Testis (tissue), 2 donors: ENCODE measurements at regions not wholly inside any gene's neighbourhood (a gene's known extent, or its start where the extent isn't known, plus 50 kb on each side); places are given as distances from the start of the nearest gene placed in this dataset.

Source experiments
- DNase-seq: peaks from one replicate; pipeline ENCODE4 v3.0.0-alpha.2; 2019
- H3K27ac ChIP-seq, 2 donors: fragments of 200-600 bp; sonication (generic); one replicate each; pipeline ENCODE4 v1.5.1; 2019
- H3K27me3 ChIP-seq: fragments of 200-600 bp; sonication (generic); one replicate; pipeline ENCODE4 v1.5.1; 2019
- H3K36me3 ChIP-seq: fragments of 200-600 bp; sonication (generic); one replicate; pipeline ENCODE4 v1.5.1; 2017; ENCODE audit warnings: low read depth; ENCODE audit errors: missing control alignments
- H3K4me1 ChIP-seq: fragments of 200-600 bp; sonication (generic); one replicate; pipeline ENCODE4 v1.5.1; 2019
- H3K4me3 ChIP-seq, 2 donors: fragments of 200-600 bp; sonication (generic); one replicate each; pipeline ENCODE4 v1.5.1; 2017 to 2019
- H3K9me3 ChIP-seq: fragments of 200-600 bp; sonication (generic); one replicate; pipeline ENCODE4 v1.5.1; 2017
- POLR2A ChIP-seq: fragments of 450-650 bp; IDR thresholded peaks from one replicate; pipeline ENCODE4 v1.6.1; 2017; ENCODE audit warnings: antibody characterized with exemption, mild to moderate bottlenecking, moderate library complexity
- WGBS, 2 donors: methylation state at CpG; one replicate each; pipeline ENCODE4 v1.1.5; 2018; 5-methylcytosine and 5-hydroxymethylcytosine counted together
- intact Hi-C: fragments of 100-400 bp; cut with DNase I; formaldehyde crosslinking; loops from one replicate; pipeline ENCODE4 v1.15.1; 2023; ENCODE audit warnings: low total_unique reads
- TF ChIP-seq, protein P1 (sequence below), 3 experiments: fragments of 450-650 bp in 2 of 3; fragments of 200-600 bp in 1 of 3; sonication (generic) in 1 of 3; IDR thresholded peaks; one replicate each; pipeline ENCODE4 v1.5.1; 2016 to 2019; ENCODE audit warnings: antibody characterized with exemption in 3 of 3, mild to moderate bottlenecking in 2 of 3, moderate library complexity in 1 of 3

DNA sequence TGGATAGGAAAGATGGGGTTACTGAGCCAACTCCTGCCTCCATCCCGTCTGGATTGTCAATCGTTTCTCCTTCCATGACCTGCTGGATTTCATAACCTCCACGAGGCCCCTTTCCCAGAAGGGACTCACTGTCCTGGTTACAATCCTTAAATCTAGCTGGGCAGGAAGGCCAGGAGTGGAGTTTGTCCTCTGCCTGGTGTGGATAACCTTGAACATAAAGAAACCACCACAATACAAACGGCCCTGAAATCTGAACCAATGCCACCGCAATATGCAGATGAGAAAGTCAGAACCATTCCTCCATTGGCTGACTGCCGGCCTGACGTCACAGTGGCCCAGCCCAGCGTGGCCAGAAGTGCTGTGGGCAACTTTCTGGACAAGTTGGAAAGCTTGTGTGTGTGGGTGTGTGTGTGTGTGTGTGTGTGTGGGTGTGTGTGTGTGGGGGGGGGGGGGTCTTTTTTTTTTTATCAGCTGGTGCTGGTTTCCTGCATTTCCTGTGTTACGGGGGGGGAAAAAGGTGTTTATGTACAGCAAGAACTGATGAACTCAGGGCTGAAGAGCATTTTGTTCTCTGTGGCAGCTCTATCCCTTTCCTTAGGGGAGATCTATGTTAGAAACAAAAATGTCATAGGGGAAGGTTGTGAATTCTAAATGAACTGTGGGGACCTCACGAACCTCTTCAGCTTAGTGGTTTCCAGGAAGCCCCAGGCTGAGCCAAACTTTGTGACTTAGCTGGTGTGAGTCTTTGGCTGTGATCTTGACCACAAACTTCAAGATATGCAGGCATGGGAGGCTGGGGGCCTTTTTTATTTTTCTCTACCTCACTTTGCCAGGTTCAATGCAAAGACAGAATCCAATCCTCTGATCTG lies 81.6 kb upstream of the MED13L start:
- peak; percentile 96 for DNase-seq
- peak overlapping the region; percentile 24 to 32 for H3K4me3 ChIP-seq
- H3K36me3 ChIP-seq, result no peaks in the 10 kb centered on the region
- peaks cover 13% of the 10 kb centered on the region for H3K4me1 ChIP-seq
- H3K27ac ChIP-seq, result peak overlapping the region; percentile 32 to 82
- no peak for TF ChIP-seq POLR2A
- TF ChIP-seq, protein P1, sequence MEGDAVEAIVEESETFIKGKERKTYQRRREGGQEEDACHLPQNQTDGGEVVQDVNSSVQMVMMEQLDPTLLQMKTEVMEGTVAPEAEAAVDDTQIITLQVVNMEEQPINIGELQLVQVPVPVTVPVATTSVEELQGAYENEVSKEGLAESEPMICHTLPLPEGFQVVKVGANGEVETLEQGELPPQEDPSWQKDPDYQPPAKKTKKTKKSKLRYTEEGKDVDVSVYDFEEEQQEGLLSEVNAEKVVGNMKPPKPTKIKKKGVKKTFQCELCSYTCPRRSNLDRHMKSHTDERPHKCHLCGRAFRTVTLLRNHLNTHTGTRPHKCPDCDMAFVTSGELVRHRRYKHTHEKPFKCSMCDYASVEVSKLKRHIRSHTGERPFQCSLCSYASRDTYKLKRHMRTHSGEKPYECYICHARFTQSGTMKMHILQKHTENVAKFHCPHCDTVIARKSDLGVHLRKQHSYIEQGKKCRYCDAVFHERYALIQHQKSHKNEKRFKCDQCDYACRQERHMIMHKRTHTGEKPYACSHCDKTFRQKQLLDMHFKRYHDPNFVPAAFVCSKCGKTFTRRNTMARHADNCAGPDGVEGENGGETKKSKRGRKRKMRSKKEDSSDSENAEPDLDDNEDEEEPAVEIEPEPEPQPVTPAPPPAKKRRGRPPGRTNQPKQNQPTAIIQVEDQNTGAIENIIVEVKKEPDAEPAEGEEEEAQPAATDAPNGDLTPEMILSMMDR (IDR thresholded peaks at IDR 0.05), result no peak
- no peaks in the 10 kb centered on the region for H3K27me3 ChIP-seq
- intact Hi-C loops, result no loop called here
- no peaks in the 10 kb centered on the region for H3K9me3 ChIP-seq
- 0 to 3% methylated on average over 10 of the region's 10 CpGs for WGBS, 2 donors

DNA sequence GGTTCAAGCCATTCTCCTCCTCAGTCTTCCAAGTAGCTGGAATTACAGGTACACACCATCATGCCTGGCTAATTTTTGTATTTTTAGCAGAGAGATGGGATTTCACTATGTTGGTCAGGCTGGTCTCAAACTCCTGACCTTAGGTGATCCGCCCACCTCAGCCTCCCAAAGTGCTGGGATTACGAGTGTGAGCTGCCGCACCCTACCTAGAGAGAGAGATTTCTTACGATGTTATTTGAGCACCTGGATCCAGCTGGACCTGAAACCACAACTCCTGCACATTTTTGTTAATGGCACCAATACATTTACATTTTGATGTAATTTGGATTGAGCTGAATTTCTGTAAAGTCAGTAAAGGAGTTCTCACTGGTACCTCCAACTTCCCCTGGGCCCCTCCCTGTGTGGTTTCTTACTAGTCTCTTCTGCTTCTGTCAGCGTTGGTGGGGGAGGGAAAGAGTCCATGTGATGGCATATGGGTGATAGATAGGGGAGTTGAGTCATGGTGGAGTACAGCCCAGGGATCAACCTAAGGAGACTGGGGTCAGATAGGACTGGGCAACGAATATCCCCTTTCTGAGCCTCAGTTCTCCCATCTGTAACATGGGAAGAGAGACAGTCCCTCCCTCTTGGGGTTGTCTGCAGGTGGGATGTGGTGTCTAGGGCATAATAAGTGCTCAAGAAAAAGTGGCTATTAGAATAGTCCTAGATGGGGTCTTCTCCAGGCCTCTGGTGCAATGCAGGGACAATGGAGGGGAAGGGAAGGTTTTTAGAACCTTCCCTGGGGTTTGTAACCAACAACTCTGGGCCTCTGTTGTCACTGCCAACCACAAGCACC lies 83.3 kb upstream of the MED13L start:
- WGBS, 2 donors, result 86 to 97% methylated on average over 6 of the region's 6 CpGs
- TF ChIP-seq POLR2A, result no peak
- TF ChIP-seq, protein P1 (IDR thresholded peaks at IDR 0.05), result no peak
- Histone ChIP-seq H3K4me3 (no peak overlapping the region), H3K9me3 (no peaks in the 10 kb centered on the region), H3K36me3 (no peaks in the 10 kb centered on the region), H3K27me3 (no peaks in the 10 kb centered on the region), H3K27ac (no peak overlapping the region), H3K4me1 (peaks cover 13% of the 10 kb centered on the region)
- intact Hi-C loops, result no loop called here
- DNase-seq, result no peak

DNA sequence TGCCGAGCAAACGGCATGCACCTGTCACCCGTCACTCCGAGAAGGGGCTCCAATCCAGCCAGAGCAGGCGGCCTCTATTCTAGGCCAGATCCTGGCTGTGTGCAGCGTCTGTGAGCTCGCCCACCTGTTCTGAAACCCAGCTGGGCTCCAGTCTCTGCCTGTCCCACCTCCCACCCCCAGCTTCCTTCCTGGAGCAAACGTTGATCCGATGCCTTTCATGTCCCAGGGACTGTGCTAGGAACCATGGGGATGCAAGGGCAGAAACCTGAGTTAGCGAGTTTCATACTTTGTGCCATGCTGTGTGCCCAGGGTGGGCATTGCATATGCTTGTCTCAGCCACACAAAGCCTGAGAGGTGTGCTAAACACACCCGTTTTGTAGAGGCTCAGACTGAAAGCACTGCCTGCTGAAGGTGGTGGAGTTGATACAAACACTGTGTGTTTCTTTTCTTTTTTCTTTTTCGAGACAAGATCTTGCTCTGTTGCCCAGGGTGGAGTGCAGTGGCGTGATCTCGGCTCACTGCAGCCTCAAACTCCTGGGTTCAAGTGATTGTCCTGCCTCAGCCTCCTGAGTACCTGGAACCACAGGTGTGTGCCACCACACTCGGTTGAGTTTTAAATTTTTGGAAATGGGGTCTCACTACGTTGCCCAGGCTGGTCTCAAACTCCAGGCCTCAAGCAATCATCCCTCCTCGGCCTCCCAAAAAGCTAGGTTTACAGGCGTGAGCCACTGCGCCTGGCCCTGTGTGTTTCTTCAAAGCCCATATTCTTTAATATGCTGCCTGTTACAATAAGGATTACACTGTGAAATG lies 84.1 kb upstream of the MED13L start:
- Histone ChIP-seq H3K27ac (no peak overlapping the region), H3K9me3 (no peaks in the 10 kb centered on the region), H3K36me3 (no peaks in the 10 kb centered on the region), H3K27me3 (no peaks in the 10 kb centered on the region), H3K4me1 (peaks cover 13% of the 10 kb centered on the region), H3K4me3 (no peak overlapping the region)
- TF ChIP-seq, protein P1 (IDR thresholded peaks at IDR 0.05), result no peak
- TF ChIP-seq POLR2A, result no peak
- DNase-seq, result no peak
- intact Hi-C loops, result no loop called here
- WGBS, 2 donors, result 81 to 87% methylated on average over 15 to 19 of the region's 19 CpGs

DNA sequence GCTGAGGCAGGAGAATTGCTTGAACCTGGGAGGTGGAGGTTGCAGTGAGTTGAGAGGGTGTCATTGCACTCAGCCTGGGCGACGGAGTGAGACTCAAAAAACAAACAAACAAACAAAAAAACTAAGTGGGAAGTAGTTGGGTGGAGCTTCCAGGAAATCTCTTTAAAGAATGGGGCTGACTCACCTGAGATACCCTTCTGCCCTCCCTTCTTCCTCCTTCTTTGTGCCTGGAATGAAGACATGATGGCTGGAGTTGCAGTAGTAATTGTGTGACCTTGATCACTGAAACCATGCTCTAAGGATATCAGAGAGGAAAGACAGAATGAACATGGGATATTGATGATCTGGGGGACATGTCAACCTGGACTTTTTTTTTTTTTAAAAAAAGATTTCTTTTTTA lies 87.6 kb upstream of the MED13L start:
- 83 to 90% methylated on average over 2 of the region's 2 CpGs for WGBS, 2 donors
- no peak for DNase-seq
- intact Hi-C loops, result no loop called here
- no peaks in the 10 kb centered on the region for H3K36me3 ChIP-seq
- H3K4me3 ChIP-seq, result no peak overlapping the region
- no peak for TF ChIP-seq POLR2A
- TF ChIP-seq, protein P1 (IDR thresholded peaks at IDR 0.05), result no peak
- no peaks in the 10 kb centered on the region for H3K27me3 ChIP-seq
- no peaks in the 10 kb centered on the region for H3K9me3 ChIP-seq
- no peak overlapping the region for H3K27ac ChIP-seq
- no peaks in the 10 kb centered on the region for H3K4me1 ChIP-seq
